NCI-H2107 treated with DMSO at 0.1 percent for 48 hours (cell line): ENCODE measurements at regions not wholly inside any gene's neighbourhood (a gene's known extent, or its start where the extent isn't known, plus 50 kb on each side); places are given as distances from the start of the nearest gene placed in this dataset.

Experiments
- DNase-seq: peaks from one replicate; lab custom pipeline; 2025; ENCODE audit not compliant: unreplicated experiment; lab: John Stamatoyannopoulos, UW

DNA sequence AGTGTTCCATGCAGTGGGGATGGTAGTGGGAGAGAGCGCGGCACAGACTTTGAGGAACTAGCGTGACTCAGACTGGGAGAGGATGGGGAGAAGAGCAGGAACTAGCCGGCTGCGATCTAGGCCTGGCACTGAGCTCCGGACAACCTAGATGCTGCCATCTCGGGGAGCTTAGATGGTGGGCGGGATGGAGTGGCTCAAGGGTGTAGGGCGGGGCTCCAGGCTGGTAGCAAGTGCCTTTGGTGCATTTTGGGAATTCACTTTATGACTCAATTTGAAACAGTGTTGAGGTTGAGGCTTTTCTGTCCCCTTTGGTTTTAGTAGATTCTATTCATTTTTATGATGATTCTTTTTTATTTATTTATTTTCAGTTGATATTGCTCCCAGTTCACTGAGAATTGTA, 185.3 kb upstream of the GPR26 start:
- no peak for DNase-seq

DNA sequence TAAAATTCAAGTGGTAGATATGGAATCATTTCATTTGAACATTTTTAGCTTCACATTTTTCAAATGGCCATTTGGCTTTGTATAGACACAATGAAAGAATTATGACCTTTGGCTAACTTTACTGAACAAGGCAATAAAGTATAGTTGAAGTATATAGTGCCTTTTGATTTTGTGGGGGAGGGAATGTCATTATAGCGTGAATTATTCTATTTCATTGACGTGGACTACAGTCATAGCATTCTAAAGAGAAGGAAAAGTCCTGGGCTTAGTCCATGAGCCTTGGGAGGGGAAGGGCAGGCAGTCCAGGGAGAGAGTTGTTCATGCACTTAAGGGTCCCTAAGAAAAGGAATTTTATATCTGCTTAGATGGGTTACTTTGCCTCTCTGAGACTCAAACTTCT, 181.4 kb upstream of the GPR26 start:
- DNase-seq: no peak

DNA sequence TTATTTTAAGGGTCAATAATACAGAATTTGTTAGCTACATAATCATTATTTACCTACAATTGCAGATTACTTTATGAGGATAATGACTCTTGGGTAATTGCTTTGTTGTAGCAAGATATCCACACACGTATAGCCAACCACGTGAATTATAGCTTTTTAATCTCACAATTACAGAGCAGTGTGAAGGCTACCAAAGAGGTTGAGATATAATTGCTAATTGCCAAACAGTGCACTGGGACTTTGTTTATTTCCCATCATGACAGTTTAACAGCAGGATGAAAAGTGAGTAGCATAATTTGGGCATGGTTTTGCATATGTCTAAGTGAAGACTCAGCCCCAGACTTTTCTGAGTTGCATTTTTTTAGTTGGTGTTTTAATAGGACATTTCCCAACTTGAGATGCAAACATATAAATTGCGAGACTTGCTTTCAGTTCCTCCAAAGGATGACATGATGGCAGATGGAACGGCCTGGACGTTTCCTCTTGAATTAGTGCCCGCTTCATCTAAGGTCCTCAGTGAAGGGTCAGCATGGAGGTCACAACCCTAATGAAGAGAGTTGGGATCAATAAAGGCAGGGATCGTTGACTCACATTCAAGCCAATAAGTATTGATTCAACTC, 180.7 kb upstream of the GPR26 start:
- DNase-seq: no peak

DNA sequence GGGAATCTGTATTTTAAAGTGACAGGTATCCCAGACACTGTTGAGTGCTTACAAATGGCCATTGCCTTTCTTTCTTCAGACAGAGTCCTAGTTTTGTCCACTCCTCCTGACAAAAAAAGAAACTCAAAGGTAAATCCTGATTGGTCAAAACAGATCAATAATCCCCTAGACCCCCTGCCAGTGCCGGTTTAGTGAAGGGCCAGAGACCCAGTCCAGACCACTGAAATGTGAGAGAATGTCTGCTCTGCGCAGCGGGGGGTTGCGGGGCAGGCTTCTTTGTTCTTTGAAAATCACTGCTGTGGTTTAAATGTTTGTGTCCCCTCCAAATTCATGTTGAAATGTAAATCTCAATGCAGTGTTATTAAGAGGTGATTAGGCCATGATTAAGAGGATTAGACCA, 177.7 kb upstream of the GPR26 start:
- no peak for DNase-seq

DNA sequence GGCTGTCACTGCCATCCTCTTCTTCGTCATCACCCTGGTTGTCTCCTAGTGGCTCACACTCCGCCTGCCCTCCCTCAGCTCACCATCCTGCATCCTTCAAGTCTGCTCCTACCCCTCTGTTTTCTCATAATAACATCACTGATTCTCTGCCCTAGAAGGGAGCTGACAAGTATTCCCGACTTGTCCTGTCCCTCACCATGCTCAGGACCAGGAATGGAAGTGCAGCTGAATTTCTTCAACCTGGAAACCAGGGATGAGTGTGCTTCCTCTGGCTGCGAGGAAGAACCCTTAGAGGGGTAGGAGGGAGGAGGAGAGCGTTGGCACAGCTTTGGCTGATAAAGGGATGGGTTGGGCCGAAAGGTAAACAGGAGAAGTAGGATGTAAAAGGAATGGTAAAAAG, 174.8 kb upstream of the GPR26 start:
- no peak for DNase-seq

DNA sequence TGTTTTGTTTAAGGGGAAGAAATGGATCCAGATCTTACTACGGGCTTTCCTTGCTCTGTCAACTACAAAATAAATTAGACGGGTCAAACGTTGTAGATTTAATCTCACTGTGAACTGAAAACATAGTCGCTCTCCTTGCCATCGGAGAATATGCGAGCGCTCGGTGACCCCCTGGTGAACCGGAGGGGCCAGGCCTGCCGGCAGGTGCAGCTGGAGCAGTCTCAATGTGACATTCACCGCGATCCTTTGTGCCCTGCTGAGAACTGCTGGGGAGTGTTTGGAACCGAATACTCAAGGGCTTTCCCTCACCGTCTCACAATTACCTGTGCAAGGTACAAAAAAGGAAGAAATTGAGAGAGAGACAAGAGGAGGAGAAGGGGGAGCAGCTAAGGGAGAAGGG, 174.1 kb upstream of the GPR26 start:
- peak; percentile 50 for DNase-seq

GRCh38 chr10:123494301-123494808, 171.8 kb upstream of the GPR26 start:
- no peak for DNase-seq

DNA sequence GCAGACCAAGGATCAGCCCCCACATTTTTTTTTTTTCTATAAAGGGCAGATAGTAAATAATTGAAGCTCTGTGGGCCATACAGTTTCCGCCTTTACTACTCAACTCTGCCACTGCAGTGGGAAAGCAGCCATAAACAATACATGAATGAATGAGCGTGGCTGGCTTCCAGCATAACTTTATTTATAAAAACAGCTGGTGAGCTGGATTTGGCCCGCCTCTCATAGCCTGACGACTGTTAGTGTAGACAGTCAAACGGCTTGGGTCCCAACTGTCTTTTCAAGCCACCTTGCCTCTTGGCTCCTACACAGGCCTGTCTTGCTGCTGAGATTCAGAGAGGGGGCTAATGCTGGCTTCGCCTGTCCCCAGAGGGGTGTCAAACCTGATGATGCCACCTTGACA, 169.8 kb upstream of the GPR26 start:
- no peak for DNase-seq

DNA sequence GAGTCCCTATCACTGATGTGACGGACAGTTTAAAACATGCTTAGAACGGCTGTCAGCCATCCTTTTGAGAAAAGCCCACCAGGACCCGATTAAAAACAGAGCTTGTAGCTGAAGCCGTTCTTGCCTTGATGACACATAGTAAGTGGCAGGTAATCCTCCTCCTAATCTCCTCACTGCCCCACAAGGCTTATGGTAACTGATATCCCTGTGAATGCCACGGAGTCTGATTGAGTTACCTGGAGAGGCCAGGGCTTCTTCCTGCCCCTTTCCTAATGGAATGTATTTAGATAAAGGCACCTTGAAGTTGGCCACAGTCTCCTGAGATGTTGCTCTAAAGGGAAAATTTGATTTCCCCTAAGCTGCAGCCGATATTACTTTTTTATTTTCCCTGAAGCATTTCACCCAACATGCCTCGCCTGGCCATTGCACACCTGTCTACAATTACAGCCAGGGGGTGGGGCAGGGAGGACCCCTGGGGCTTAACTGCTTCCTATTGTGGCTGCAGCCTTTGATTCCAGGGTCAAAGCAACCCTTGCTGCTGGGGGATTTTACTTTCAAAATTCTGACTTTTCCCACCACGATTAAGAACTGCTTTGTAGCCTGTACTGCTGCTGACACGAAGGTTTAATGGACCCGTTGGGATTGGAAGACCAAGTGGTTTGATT, 169.0 kb upstream of the GPR26 start:
- DNase-seq: no peak

DNA sequence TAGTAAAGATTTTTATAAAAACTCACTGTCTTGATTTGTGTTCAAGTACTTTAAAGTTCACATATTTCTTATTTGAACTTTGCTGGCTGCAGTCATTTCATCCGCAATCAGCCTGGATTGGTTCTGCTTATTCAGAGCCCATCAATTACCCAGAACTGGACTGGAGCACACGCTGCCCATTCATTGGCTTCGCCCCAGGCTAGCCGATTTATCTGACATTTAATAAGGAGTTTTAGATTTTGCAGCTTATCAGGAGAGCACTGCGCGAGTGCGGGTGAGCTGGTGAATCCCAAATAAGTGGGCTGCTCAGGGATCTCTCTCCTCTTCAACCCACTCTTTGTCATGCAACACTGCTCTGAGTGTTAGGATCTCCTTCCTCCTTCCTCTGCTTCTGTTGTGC, 166.0 kb upstream of the GPR26 start:
- no peak for DNase-seq

DNA sequence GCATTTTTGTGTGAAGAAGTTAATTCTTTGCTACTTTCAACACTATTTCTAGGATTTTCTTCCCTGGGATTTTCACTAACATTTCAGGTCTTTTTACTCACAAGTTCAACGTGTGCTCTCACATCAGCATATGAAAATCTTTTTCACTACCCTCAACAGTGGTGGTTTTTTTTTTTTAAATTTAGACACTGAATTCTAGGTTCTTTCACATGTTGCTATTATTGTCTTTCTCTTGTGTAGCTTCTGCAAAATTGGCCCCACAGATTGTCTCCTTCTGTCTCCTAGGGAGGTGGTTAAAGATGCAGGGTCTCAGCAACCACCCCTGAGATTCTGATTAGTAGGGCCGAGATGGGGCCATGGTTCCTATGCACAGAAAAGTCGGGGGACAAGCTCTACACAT, 165.0 kb upstream of the GPR26 start:
- no peak for DNase-seq

GRCh38 chr10:123502983-123503382, 163.2 kb upstream of the GPR26 start:
- no peak for DNase-seq

- DNase-seq: no peak
These were observed 159.7 kb upstream of the GPR26 start for GRCh38 chr10:123506455-123506854.

- no peak for DNase-seq
These were observed 158.9 kb upstream of the GPR26 start for GRCh38 chr10:123507298-123507697.

DNA sequence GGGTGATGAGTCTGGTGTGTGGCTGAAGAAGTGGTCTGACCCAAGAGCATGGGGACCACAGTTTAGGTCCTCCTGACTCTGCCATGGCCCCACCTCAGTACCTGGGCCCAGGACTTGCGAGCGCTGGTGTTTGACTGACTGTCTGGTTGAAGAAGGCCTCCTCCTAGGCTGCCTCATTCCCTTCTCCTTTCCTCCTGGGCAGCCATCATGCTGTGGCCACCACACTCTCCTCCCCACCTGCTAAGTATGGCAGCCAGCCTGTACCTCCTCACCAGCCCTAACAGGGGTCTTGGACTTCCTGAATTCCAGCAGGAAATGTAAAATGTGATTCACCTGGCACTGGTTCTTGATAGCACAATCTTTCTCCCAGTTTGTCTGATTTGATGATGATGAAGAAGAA, 156.8 kb upstream of the GPR26 start:
- DNase-seq: no peak

- no peak for DNase-seq
These were observed 153.0 kb upstream of the GPR26 start for GRCh38 chr10:123512901-123513775.

DNA sequence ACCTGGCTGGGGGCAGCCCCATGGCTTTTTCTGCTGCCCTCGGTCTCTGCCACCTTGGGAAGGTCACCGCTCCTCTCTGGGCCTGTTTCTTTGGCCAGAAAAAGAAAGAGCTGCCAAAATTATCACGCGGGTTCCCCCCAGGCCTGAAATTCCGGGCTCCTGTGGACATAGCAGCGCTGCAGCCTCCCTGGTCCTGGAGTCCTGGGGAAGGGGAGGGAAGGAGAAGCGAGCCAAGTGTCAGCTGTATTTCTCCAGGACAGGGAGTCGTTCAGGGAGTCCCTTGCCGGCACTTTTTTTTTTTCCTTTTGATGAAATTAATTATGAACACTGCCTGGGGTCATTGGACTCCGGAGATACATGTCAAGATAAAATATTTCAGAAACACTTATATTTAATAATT, 152.3 kb upstream of the GPR26 start:
- DNase-seq: no peak

- DNase-seq: no peak
These were observed 151.2 kb upstream of the GPR26 start for GRCh38 chr10:123514996-123515395.

DNA sequence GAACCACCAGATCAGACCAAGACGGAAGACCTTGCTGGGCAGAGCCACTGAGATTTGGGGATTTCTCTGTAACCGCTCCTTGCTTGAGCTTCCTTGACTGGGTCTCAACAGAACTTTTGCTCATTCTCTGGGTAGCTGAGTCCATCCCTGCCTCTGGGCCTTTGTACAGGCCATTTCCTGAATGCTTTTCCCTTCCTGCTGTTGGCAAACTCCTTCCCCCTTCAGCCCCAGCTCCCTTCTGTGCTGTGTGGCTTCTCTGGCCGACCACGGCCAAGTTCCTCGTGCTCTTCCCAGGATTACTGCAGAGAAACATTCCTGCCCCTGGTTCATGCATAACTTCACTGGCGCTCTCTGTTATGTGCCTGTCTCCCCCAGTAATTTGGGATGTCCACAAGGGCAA, 150.5 kb upstream of the GPR26 start:
- no peak for DNase-seq

- DNase-seq: no peak
These were observed 149.9 kb upstream of the GPR26 start for GRCh38 chr10:123516291-123516690.

DNA sequence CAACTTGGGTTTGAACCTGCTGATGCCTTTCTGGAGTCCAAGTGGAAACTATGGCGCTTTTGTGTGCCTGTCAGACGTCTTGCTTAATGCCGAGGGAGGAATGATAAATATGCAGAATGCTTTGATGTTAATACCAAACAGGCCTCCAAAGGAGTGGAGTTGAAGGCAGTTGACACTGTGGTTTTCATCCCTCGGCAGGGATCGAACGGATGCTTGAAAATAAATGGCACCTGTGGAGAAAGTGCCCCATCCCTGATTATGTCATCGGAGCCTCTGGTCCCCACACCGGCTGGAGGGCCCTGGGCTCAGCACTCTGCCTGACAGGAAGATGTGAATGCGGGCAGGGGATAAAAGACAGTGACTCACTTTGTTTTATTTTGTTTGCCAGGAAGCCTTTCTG, 148.7 kb upstream of the GPR26 start:
- no peak for DNase-seq

GRCh38 chr10:123517901-123518300, 148.3 kb upstream of the GPR26 start:
- DNase-seq: no peak
